ENCODE measurements at regions not wholly inside any gene's neighbourhood (a gene's known extent, or its start where the extent isn't known, plus 50 kb on each side); places are given as distances from the start of the nearest gene placed in this dataset.
"Not testable (repeated sequence)": the region's sequence is repeated elsewhere in the genome, so short reads cannot be mapped to it uniquely, and the experiment has no call there.

GRCh38 chr22:26082866-26083265 is 86.4 kb upstream of the SEZ6L start:
- H3K27me3 Mint-ChIP-seq = peaks cover 2% of the 10 kb centered on the region
- no peak for ATAC-seq
- H3K36me3 Mint-ChIP-seq (ENCODE audit: low read depth) = no peaks in the 10 kb centered on the region
- DNase-seq = no peak
- H3K9me3 Mint-ChIP-seq (ENCODE audit: low read depth) = no peaks in the 10 kb centered on the region
- no peak overlapping the region for H3K27ac Mint-ChIP-seq
- no peaks in the 10 kb centered on the region for H3K4me1 Mint-ChIP-seq
- no peak overlapping the region for H3K4me3 Mint-ChIP-seq
- intact Hi-C loops (cut with DNase I, micrococcal nuclease) = no loop called here
- ChIA-PET CTCF (no interaction called here), POLR2A (no interaction called here)

- DNase-seq (no peak), ATAC-seq (no peak)
- intact Hi-C loops (cut with DNase I, micrococcal nuclease) = no loop called here
- no peaks in the 10 kb centered on the region for H3K9me3 Mint-ChIP-seq (ENCODE audit: low read depth)
- CTCF ChIA-PET = interaction anchor here (0.6 kb wide), 1 partner anchor 931 kb away, joined by 3 read pairs; no protein-coding TSS in a partner anchor
- POLR2A ChIA-PET = no interaction called here
- peaks cover 2% of the 10 kb centered on the region for H3K27me3 Mint-ChIP-seq
- H3K27ac Mint-ChIP-seq = no peak overlapping the region
- H3K36me3 Mint-ChIP-seq (ENCODE audit: low read depth) = no peaks in the 10 kb centered on the region
- no peak overlapping the region for H3K4me3 Mint-ChIP-seq
- H3K4me1 Mint-ChIP-seq = no peaks in the 10 kb centered on the region
These were observed 82.9 kb upstream of the SEZ6L start for GRCh38 chr22:26086359-26086758.

GRCh38 chr22:26087816-26088215 is 81.4 kb upstream of the SEZ6L start:
- Mint-ChIP-seq H3K9me3 (ENCODE audit: low read depth) (no peaks in the 10 kb centered on the region), H3K36me3 (ENCODE audit: low read depth) (no peaks in the 10 kb centered on the region), H3K4me3 (no peak overlapping the region), H3K4me1 (no peaks in the 10 kb centered on the region), H3K27ac (no peak overlapping the region), H3K27me3 (peaks cover 2% of the 10 kb centered on the region)
- DNase-seq (no peak), ATAC-seq (no peak)
- POLR2A ChIA-PET = no interaction called here
- intact Hi-C loops (cut with DNase I, micrococcal nuclease) = no loop called here
- CTCF ChIA-PET = no interaction called here

- POLR2A ChIA-PET = no interaction called here
- ATAC-seq (no peak), DNase-seq (no peak)
- intact Hi-C loops (cut with DNase I, micrococcal nuclease) = no loop called here
- Mint-ChIP-seq H3K27ac (no peak overlapping the region), H3K36me3 (ENCODE audit: low read depth) (no peaks in the 10 kb centered on the region), H3K9me3 (ENCODE audit: low read depth) (no peaks in the 10 kb centered on the region), H3K4me1 (no peaks in the 10 kb centered on the region), H3K27me3 (peaks cover 7% of the 10 kb centered on the region), H3K4me3 (no peak overlapping the region)
- CTCF ChIA-PET = no interaction called here
These were observed 78.4 kb upstream of the SEZ6L start for GRCh38 chr22:26090821-26091220.

GRCh38 chr22:26094497-26094896 is 74.8 kb upstream of the SEZ6L start:
- ATAC-seq; H3K9me3 Mint-ChIP-seq (ENCODE audit: low read depth); H3K27ac Mint-ChIP-seq; H3K4me3 Mint-ChIP-seq; DNase-seq; H3K4me1 Mint-ChIP-seq; H3K36me3 Mint-ChIP-seq (ENCODE audit: low read depth); intact Hi-C loops (cut with DNase I, micrococcal nuclease); H3K27me3 Mint-ChIP-seq: not testable (repeated sequence)
- ChIA-PET POLR2A (interaction anchor here (0.9 kb wide), 1 partner anchor 104 kb away, joined by 3 read pairs; no protein-coding TSS in a partner anchor), CTCF (interaction anchor here (0.6 kb wide), 1 partner anchor 24 kb away, joined by 3 read pairs; no protein-coding TSS in a partner anchor)

- no peaks in the 10 kb centered on the region for H3K36me3 Mint-ChIP-seq (ENCODE audit: low read depth)
- no peak overlapping the region for H3K27ac Mint-ChIP-seq
- ATAC-seq (no peak), DNase-seq (no peak)
- no peak overlapping the region for H3K4me3 Mint-ChIP-seq
- ChIA-PET CTCF (interaction anchor here (0.6 kb wide), 2 partner anchors 25 to 61 kb away, joined by 3 read pairs; no protein-coding TSS in a partner anchor), POLR2A (no interaction called here)
- peaks cover 9% of the 10 kb centered on the region for H3K27me3 Mint-ChIP-seq
- H3K9me3 Mint-ChIP-seq (ENCODE audit: low read depth) = no peaks in the 10 kb centered on the region
- intact Hi-C loops (cut with DNase I, micrococcal nuclease) = no loop called here
- H3K4me1 Mint-ChIP-seq = no peaks in the 10 kb centered on the region
These were observed 73.9 kb upstream of the SEZ6L start for GRCh38 chr22:26095256-26095956.

- H3K4me3 Mint-ChIP-seq = no peak overlapping the region
- CTCF ChIA-PET = no interaction called here
- intact Hi-C loops (cut with DNase I, micrococcal nuclease) = no loop called here
- no peak for DNase-seq
- H3K27ac Mint-ChIP-seq = no peak overlapping the region
- H3K9me3 Mint-ChIP-seq (ENCODE audit: low read depth) = no peaks in the 10 kb centered on the region
- POLR2A ChIA-PET = no interaction called here
- H3K36me3 Mint-ChIP-seq (ENCODE audit: low read depth) = no peaks in the 10 kb centered on the region
- H3K27me3 Mint-ChIP-seq = peaks cover 12% of the 10 kb centered on the region
- H3K4me1 Mint-ChIP-seq = no peaks in the 10 kb centered on the region
- ATAC-seq = no peak
These were observed 71.9 kb upstream of the SEZ6L start for GRCh38 chr22:26097411-26097810.

GRCh38 chr22:26097840-26098239 is 71.4 kb upstream of the SEZ6L start:
- Mint-ChIP-seq H3K4me1 (no peaks in the 10 kb centered on the region), H3K9me3 (ENCODE audit: low read depth) (no peaks in the 10 kb centered on the region), H3K27me3 (peaks cover 13% of the 10 kb centered on the region), H3K27ac (no peak overlapping the region), H3K36me3 (ENCODE audit: low read depth) (no peaks in the 10 kb centered on the region), H3K4me3 (no peak overlapping the region)
- ChIA-PET CTCF (no interaction called here), POLR2A (no interaction called here)
- intact Hi-C loops (cut with DNase I, micrococcal nuclease) = no loop called here
- ATAC-seq (no peak), DNase-seq (no peak)

GRCh38 chr22:26103023-26103422 is 66.2 kb upstream of the SEZ6L start:
- Mint-ChIP-seq H3K27me3 (peaks cover 14% of the 10 kb centered on the region), H3K36me3 (ENCODE audit: low read depth) (no peaks in the 10 kb centered on the region), H3K4me3 (no peak overlapping the region), H3K4me1 (no peaks in the 10 kb centered on the region), H3K27ac (no peak overlapping the region), H3K9me3 (ENCODE audit: low read depth) (no peaks in the 10 kb centered on the region)
- DNase-seq (no peak), ATAC-seq (no peak)
- intact Hi-C loops (cut with DNase I, micrococcal nuclease) = no loop called here
- POLR2A ChIA-PET = no interaction called here
- CTCF ChIA-PET = interaction anchor here (1.5 kb wide), 1 partner anchor 19 kb away, joined by 4 read pairs; no protein-coding TSS in a partner anchor

GRCh38 chr22:26106412-26106811 is 62.9 kb upstream of the SEZ6L start:
- intact Hi-C loops (cut with DNase I, micrococcal nuclease) = no loop called here
- ATAC-seq (no peak), DNase-seq (no peak)
- no peak overlapping the region for H3K27ac Mint-ChIP-seq
- ChIA-PET POLR2A (no interaction called here), CTCF (no interaction called here)
- no peaks in the 10 kb centered on the region for H3K4me1 Mint-ChIP-seq
- H3K36me3 Mint-ChIP-seq (ENCODE audit: low read depth) = no peaks in the 10 kb centered on the region
- H3K9me3 Mint-ChIP-seq (ENCODE audit: low read depth) = no peaks in the 10 kb centered on the region
- no peak overlapping the region for H3K4me3 Mint-ChIP-seq
- peaks cover 9% of the 10 kb centered on the region for H3K27me3 Mint-ChIP-seq

- intact Hi-C loops (cut with DNase I, micrococcal nuclease) = no loop called here
- Mint-ChIP-seq H3K27me3 (peaks cover 15% of the 10 kb centered on the region), H3K36me3 (ENCODE audit: low read depth) (no peaks in the 10 kb centered on the region), H3K9me3 (ENCODE audit: low read depth) (no peaks in the 10 kb centered on the region), H3K4me3 (no peak overlapping the region), H3K4me1 (no peaks in the 10 kb centered on the region), H3K27ac (no peak overlapping the region)
- ATAC-seq (no peak), DNase-seq (no peak)
- ChIA-PET CTCF (no interaction called here), POLR2A (interaction anchor here (0.6 kb wide), 1 partner anchor 120 kb away, joined by 3 read pairs; no protein-coding TSS in a partner anchor)
These were observed 59.5 kb upstream of the SEZ6L start for GRCh38 chr22:26109686-26110315.

- Mint-ChIP-seq H3K9me3 (ENCODE audit: low read depth) (no peaks in the 10 kb centered on the region), H3K4me3 (no peak overlapping the region), H3K4me1 (no peaks in the 10 kb centered on the region), H3K27ac (no peak overlapping the region), H3K27me3 (peaks cover 17% of the 10 kb centered on the region), H3K36me3 (ENCODE audit: low read depth) (no peaks in the 10 kb centered on the region)
- no peak for DNase-seq
- ChIA-PET POLR2A (no interaction called here), CTCF (no interaction called here)
- no peak for ATAC-seq
- intact Hi-C loops (cut with DNase I, micrococcal nuclease) = no loop called here
These were observed 54.4 kb upstream of the SEZ6L start for GRCh38 chr22:26114826-26115225.
